H9 (cell line): ENCODE measurements at regions not wholly inside any gene's neighbourhood (a gene's known extent, or its start where the extent isn't known, plus 50 kb on each side); places are given as distances from the start of the nearest gene placed in this dataset.

Experiments used
- DNase-seq: peaks from one replicate; pipeline ENCODE4 v3.0.0-alpha.2; 2017
- H2AFZ ChIP-seq: one replicate; pipeline ENCODE4 v1.6.1; 2013; ENCODE audit warnings: mild to moderate bottlenecking, low read length, control low read depth, moderate library complexity
- H2AK5ac ChIP-seq: 2 replicates; pipeline ENCODE4 v1.6.1; 2013; ENCODE audit warnings: low read length, control low read depth, mixed read lengths; ENCODE audit not compliant: insufficient read length
- H2BK120ac ChIP-seq: one replicate; pipeline ENCODE4 v1.6.1; 2013; ENCODE audit warnings: low read depth, mild to moderate bottlenecking, low read length, control low read depth, inconsistent platforms; ENCODE audit not compliant: poor library complexity, severe bottlenecking
- H2BK12ac ChIP-seq: 2 replicates; pipeline ENCODE4 v1.6.1; 2013; ENCODE audit warnings: low read length, control low read depth, mixed read lengths, low read depth; ENCODE audit not compliant: insufficient read length
- H2BK15ac ChIP-seq: 2 replicates; pipeline ENCODE4 v1.6.1; 2013; ENCODE audit warnings: low read depth, low read length, control low read depth
- H2BK20ac ChIP-seq: one replicate; pipeline ENCODE4 v1.6.1; 2013; ENCODE audit warnings: low read depth, mild to moderate bottlenecking, low read length, control low read depth, inconsistent platforms; ENCODE audit not compliant: poor library complexity, severe bottlenecking
- H2BK5ac ChIP-seq: 2 replicates; pipeline ENCODE4 v1.6.1; 2013; ENCODE audit warnings: low read length, control low read depth, mixed read lengths; ENCODE audit not compliant: insufficient read length
- H3K14ac ChIP-seq: 2 replicates; pipeline ENCODE4 v1.6.1; 2013; ENCODE audit warnings: low read length, control low read depth; ENCODE audit not compliant: insufficient read depth
- H3K18ac ChIP-seq: 2 replicates; pipeline ENCODE4 v1.6.1; 2013; ENCODE audit warnings: low read depth, mild to moderate bottlenecking, mixed read lengths, low read length, control low read depth; ENCODE audit not compliant: insufficient read length
- H3K23ac ChIP-seq: 2 replicates; pipeline ENCODE4 v1.6.1; 2013; ENCODE audit warnings: low read length, control low read depth, mixed read lengths, low read depth; ENCODE audit not compliant: insufficient read length
- H3K23me2 ChIP-seq: 2 replicates; pipeline ENCODE4 v1.6.1; 2013; ENCODE audit warnings: low read depth, mild to moderate bottlenecking, mixed read lengths, low read length, control low read depth; ENCODE audit not compliant: insufficient read length, poor library complexity, severe bottlenecking
- H3K27ac ChIP-seq: 2 replicates; pipeline ENCODE4 v1.5.1; 2013; ENCODE audit warnings: low read length, control low read depth, mixed read lengths, low read depth; ENCODE audit not compliant: insufficient read length
- H3K27me3 ChIP-seq: 2 replicates; pipeline ENCODE4 v1.6.1; 2013; ENCODE audit warnings: low read length, control low read depth, inconsistent platforms; ENCODE audit not compliant: insufficient read depth
- H3K4ac ChIP-seq: 2 replicates; pipeline ENCODE4 v1.6.1; 2013; ENCODE audit warnings: low read depth, mild to moderate bottlenecking, control low read depth, inconsistent platforms, low read length, moderate library complexity
- H3K4me1 ChIP-seq: 2 replicates; pipeline ENCODE4 v1.6.1; 2013; ENCODE audit warnings: low read length, control low read depth, inconsistent platforms; ENCODE audit not compliant: insufficient read depth
- H3K4me2 ChIP-seq: 2 replicates; pipeline ENCODE4 v1.6.1; 2013; ENCODE audit warnings: low read length, control low read depth, mixed read lengths; ENCODE audit not compliant: insufficient read length, insufficient read depth
- H3K56ac ChIP-seq: 2 replicates; pipeline ENCODE4 v1.6.1; 2013; ENCODE audit warnings: low read depth, mild to moderate bottlenecking, mixed read lengths, low read length, control low read depth; ENCODE audit not compliant: insufficient read length
- H3K79me1 ChIP-seq: 2 replicates; pipeline ENCODE4 v1.6.1; 2013; ENCODE audit warnings: low read depth, mild to moderate bottlenecking, moderate library complexity, low read length, control low read depth, inconsistent platforms; ENCODE audit not compliant: insufficient read depth, poor library complexity, severe bottlenecking
- H3K79me2 ChIP-seq: 2 replicates; pipeline ENCODE4 v1.6.1; 2013; ENCODE audit warnings: low read length, control low read depth, inconsistent platforms; ENCODE audit not compliant: insufficient read depth
- H3K9ac ChIP-seq: 2 replicates; pipeline ENCODE4 v1.6.1; 2013; ENCODE audit warnings: low read length, control low read depth, mixed read lengths; ENCODE audit not compliant: insufficient read length; ENCODE audit errors: extremely low read depth
- H3K9me3 ChIP-seq: one replicate; pipeline ENCODE4 v1.6.1; 2013; ENCODE audit warnings: low read depth, low read length, inconsistent platforms; ENCODE audit not compliant: control insufficient read depth
- H3T11ph ChIP-seq: one replicate; pipeline ENCODE4 v1.6.1; 2013; ENCODE audit warnings: mild to moderate bottlenecking, low read length, control low read depth, inconsistent platforms
- H4K20me1 ChIP-seq: one replicate; pipeline ENCODE4 v1.6.1; 2013; ENCODE audit not compliant: control insufficient read depth, insufficient read length, insufficient read depth
- H4K5ac ChIP-seq: 2 replicates; pipeline ENCODE4 v1.6.1; 2013; ENCODE audit warnings: low read depth, mild to moderate bottlenecking, mixed read lengths, low read length, control low read depth; ENCODE audit not compliant: insufficient read length
- H4K8ac ChIP-seq: replicated peaks from 2 replicates; pipeline ENCODE4 v1.6.1; 2013; ENCODE audit warnings: low read length, control low read depth, mixed read lengths, low read depth; ENCODE audit not compliant: insufficient read length
- H4K91ac ChIP-seq: 2 replicates; pipeline ENCODE4 v1.6.1; 2013; ENCODE audit warnings: low read depth, mild to moderate bottlenecking, moderate library complexity, mixed read lengths, low read length, control low read depth; ENCODE audit not compliant: insufficient read length
- H3K27ac Mint-ChIP-seq, 3 experiments: 2 replicates in 2 of 3; 3 replicates in 1 of 3; pipeline ENCODE4 v1.8.0; 2020 to 2021; ENCODE audit warnings: mixed read lengths in 3 of 3, mild to moderate bottlenecking in 1 of 3, moderate library complexity in 1 of 3
- H3K27me3 Mint-ChIP-seq: 2 replicates; pipeline ENCODE4 v1.8.0; 2021; ENCODE audit warnings: low read depth, mild to moderate bottlenecking, moderate library complexity, mixed read lengths
- H3K36me3 Mint-ChIP-seq, 3 experiments: 2 replicates in 2 of 3; 3 replicates in 1 of 3; pipeline ENCODE4 v1.8.0; 2020 to 2021; ENCODE audit warnings: low read depth in 3 of 3, mixed read lengths in 3 of 3; ENCODE audit not compliant: insufficient read depth in 1 of 3
- H3K4me1 Mint-ChIP-seq, 2 experiments: 2 replicates each; pipeline ENCODE4 v1.8.0; 2020; ENCODE audit warnings: mixed read lengths in 2 of 2
- H3K4me3 Mint-ChIP-seq, 2 experiments: 2 replicates in 1 of 2; 3 replicates in 1 of 2; pipeline ENCODE4 v1.8.0; 2020 to 2021; ENCODE audit warnings: mild to moderate bottlenecking in 2 of 2, mixed read lengths in 2 of 2, moderate library complexity in 1 of 2
- H3K9me3 Mint-ChIP-seq, 2 experiments: 2 replicates in 1 of 2; 3 replicates in 1 of 2; pipeline ENCODE4 v1.8.0; 2020; ENCODE audit warnings: mild to moderate bottlenecking in 2 of 2, mixed read lengths in 2 of 2, moderate library complexity in 1 of 2
- CTCF ChIP-seq: fragments of 200-600 bp; sonication (generic); conservative IDR thresholded peaks from 3 replicates; pipeline ENCODE4 v1.8.0; 2021; ENCODE audit warnings: antibody characterized with exemption, mild to moderate bottlenecking
- WGBS: extraction: QIAGEN DNeasy Blood & Tissue Kit; methylation state at CpG from one replicate; pipeline ENCODE4 v1.1.7; 2013; ENCODE audit warnings: missing lambda C conversion rate, low lambda C conversion rate, mixed read lengths; ENCODE audit not compliant: insufficient read length; ENCODE audit errors: extremely low coverage; 5-methylcytosine and 5-hydroxymethylcytosine counted together

GRCh38 chr5:98258939-98259338 is 514.5 kb upstream of the RGMB start:
- Histone ChIP-seq H3K14ac (no peak overlapping the region), H3K4ac (no peak overlapping the region), H3K9me3 (no peaks in the 10 kb centered on the region), H3K18ac (no peak overlapping the region), H2BK5ac (no peak overlapping the region), H3K23me2 (no peaks in the 10 kb centered on the region), H4K91ac (no peak overlapping the region), H3T11ph (no peak overlapping the region), H3K4me1 (no peaks in the 10 kb centered on the region), H3K27ac (no peak overlapping the region), H3K27me3 (no peaks in the 10 kb centered on the region), H2BK120ac (no peak overlapping the region), H3K23ac (no peak overlapping the region), H4K5ac (no peak overlapping the region), H2BK15ac (no peak overlapping the region), H2AFZ (no peak overlapping the region), H3K56ac (no peak overlapping the region), H3K9ac (no peak overlapping the region), H2BK20ac (no peak overlapping the region), H3K4me2 (no peak overlapping the region), H2AK5ac (no peak overlapping the region), H4K20me1 (no peaks in the 10 kb centered on the region), H3K79me1 (no peaks in the 10 kb centered on the region), H2BK12ac (no peak overlapping the region), H4K8ac (no peak overlapping the region), H3K79me2 (no peaks in the 10 kb centered on the region)
- no peak for TF ChIP-seq CTCF
- Mint-ChIP-seq H3K4me3 (no peak overlapping the region), H3K27ac (no peak overlapping the region), H3K27me3 (no peaks in the 10 kb centered on the region), H3K36me3 (peaks cover 0 to 6% (median 4%) of the 10 kb centered on the region in 3 experiments; a peak in 1 of 7 replicates), H3K4me1 (peaks cover 10 to 12% of the 10 kb centered on the region in 2 experiments), H3K9me3 (peaks cover 0 to 9% of the 10 kb centered on the region in 2 experiments; a peak in 2 of 5 replicates)
- DNase-seq = no peak
- WGBS = no CpG with 5 or more reads among the region's 3 CpGs
